Choroid plexus epithelial cell (primary cell): ENCODE measurements at regions not wholly inside any gene's neighbourhood (a gene's known extent, or its start where the extent isn't known, plus 50 kb on each side); places are given as distances from the start of the nearest gene placed in this dataset.

Source experiments
- DNase-seq: peaks from one replicate; pipeline ENCODE4 v3.0.0-alpha.2; 2010; ENCODE audit warnings: low read depth
- H3K4me3 ChIP-seq: 2 replicates; pipeline ENCODE4 v1.5.1; 2011; ENCODE audit warnings: low read depth, mild to moderate bottlenecking, control low read depth, low read length, moderate library complexity
- CTCF ChIP-seq: conservative IDR thresholded peaks from 2 replicates; pipeline ENCODE4 v1.5.1; 2011; ENCODE audit warnings: low read depth, mild to moderate bottlenecking, control low read depth, inconsistent platforms, low read length, moderate library complexity

GRCh38 chr4:20538905-20539304 is 161.4 kb upstream of the PACRGL start:
- no peak for TF ChIP-seq CTCF
- no peak overlapping the region for H3K4me3 ChIP-seq
- DNase-seq, result no peak

- H3K4me3 ChIP-seq, result no peak overlapping the region
- TF ChIP-seq CTCF, result no peak
- DNase-seq, result no peak
Measured at GRCh38 chr4:20543131-20543530, 157.1 kb upstream of the PACRGL start.

GRCh38 chr4:20544645-20545044 is 155.6 kb upstream of the PACRGL start:
- no peak overlapping the region for H3K4me3 ChIP-seq
- peak; percentile 66 for TF ChIP-seq CTCF
- DNase-seq, result peak; percentile 82

GRCh38 chr4:20552004-20552403 is 148.3 kb upstream of the PACRGL start:
- no peak overlapping the region for H3K4me3 ChIP-seq
- TF ChIP-seq CTCF, result no peak
- DNase-seq, result no peak

GRCh38 chr4:20554134-20554533 is 146.1 kb upstream of the PACRGL start:
- no peak overlapping the region for H3K4me3 ChIP-seq
- TF ChIP-seq CTCF, result no peak
- DNase-seq, result no peak

GRCh38 chr4:20565075-20565721 is 135.1 kb upstream of the PACRGL start:
- peak; percentile 41 for DNase-seq

More at GRCh38 chr4:20565075-20565721, 135.1 kb upstream of the PACRGL start:
- no peak for TF ChIP-seq CTCF
- H3K4me3 ChIP-seq, result no peak overlapping the region
